ENCODE measurements at regions not wholly inside any gene's neighbourhood (a gene's known extent, or its start where the extent isn't known, plus 50 kb on each side); places are given as distances from the start of the nearest gene placed in this dataset.

- in situ Hi-C loops (cut with HindIII; ENCODE audit: low pct_unique_long_range_greater_than_20kb, low sequenced_read_pairs), result no loop called here
- no peak for DNase-seq (ENCODE audit: low read depth, low spot score)
These were observed 114.7 kb downstream of the KCNF1 start for GRCh38 chr2:11026286-11026921.

- no peak for DNase-seq (ENCODE audit: low read depth, low spot score)
- in situ Hi-C loops (cut with HindIII; ENCODE audit: low pct_unique_long_range_greater_than_20kb, low sequenced_read_pairs), result no loop called here
These were observed 115.5 kb downstream of the KCNF1 start for GRCh38 chr2:11027195-11027594.

GRCh38 chr2:11028407-11028916 lies 116.7 kb downstream of the KCNF1 start:
- DNase-seq (ENCODE audit: low read depth, low spot score), result no peak
- in situ Hi-C loops (cut with HindIII; ENCODE audit: low pct_unique_long_range_greater_than_20kb, low sequenced_read_pairs), result no loop called here

- no peak for DNase-seq (ENCODE audit: low read depth, low spot score)
- in situ Hi-C loops (cut with HindIII; ENCODE audit: low pct_unique_long_range_greater_than_20kb, low sequenced_read_pairs), result no loop called here
These were observed 117.4 kb downstream of the KCNF1 start for GRCh38 chr2:11029136-11029535.

GRCh38 chr2:11030036-11030435 lies 118.3 kb downstream of the KCNF1 start:
- DNase-seq (ENCODE audit: low read depth, low spot score), result no peak

GRCh38 chr2:11030909-11031308 lies 119.2 kb downstream of the KCNF1 start:
- no peak for DNase-seq (ENCODE audit: low read depth, low spot score)
- in situ Hi-C loops (cut with HindIII; ENCODE audit: low pct_unique_long_range_greater_than_20kb, low sequenced_read_pairs), result no loop called here

More at GRCh38 chr2:11030036-11030435, 118.3 kb downstream of the KCNF1 start:
- in situ Hi-C loops (cut with HindIII; ENCODE audit: low pct_unique_long_range_greater_than_20kb, low sequenced_read_pairs), result no loop called here

- no peak for DNase-seq (ENCODE audit: low read depth, low spot score)
- in situ Hi-C loops (cut with HindIII; ENCODE audit: low pct_unique_long_range_greater_than_20kb, low sequenced_read_pairs), result no loop called here
These were observed 120.1 kb downstream of the KCNF1 start for GRCh38 chr2:11031876-11032275.

- in situ Hi-C loops (cut with HindIII; ENCODE audit: low pct_unique_long_range_greater_than_20kb, low sequenced_read_pairs), result no loop called here
- no peak for DNase-seq (ENCODE audit: low read depth, low spot score)
These were observed 120.7 kb downstream of the KCNF1 start for GRCh38 chr2:11032396-11032795.

- DNase-seq (ENCODE audit: low read depth, low spot score), result no peak
- in situ Hi-C loops (cut with HindIII; ENCODE audit: low pct_unique_long_range_greater_than_20kb, low sequenced_read_pairs), result no loop called here
These were observed 121.4 kb downstream of the KCNF1 start for GRCh38 chr2:11033114-11033513.

- in situ Hi-C loops (cut with HindIII; ENCODE audit: low pct_unique_long_range_greater_than_20kb, low sequenced_read_pairs), result no loop called here
- DNase-seq (ENCODE audit: low read depth, low spot score), result no peak
These were observed 116.6 kb upstream of the SLC66A3 start for GRCh38 chr2:11038641-11039040.

GRCh38 chr2:11040992-11041391 lies 114.3 kb upstream of the SLC66A3 start:
- in situ Hi-C loops (cut with HindIII; ENCODE audit: low pct_unique_long_range_greater_than_20kb, low sequenced_read_pairs), result no loop called here
- no peak for DNase-seq (ENCODE audit: low read depth, low spot score)

- in situ Hi-C loops (cut with HindIII; ENCODE audit: low pct_unique_long_range_greater_than_20kb, low sequenced_read_pairs), result no loop called here
- DNase-seq (ENCODE audit: low read depth, low spot score), result no peak
These were observed 112.4 kb upstream of the SLC66A3 start for GRCh38 chr2:11042841-11043240.

GRCh38 chr2:11043245-11043644 lies 112.0 kb upstream of the SLC66A3 start:
- in situ Hi-C loops (cut with HindIII; ENCODE audit: low pct_unique_long_range_greater_than_20kb, low sequenced_read_pairs), result no loop called here

GRCh38 chr2:11044201-11044600 lies 111.1 kb upstream of the SLC66A3 start:
- DNase-seq (ENCODE audit: low read depth, low spot score), result no peak
- in situ Hi-C loops (cut with HindIII; ENCODE audit: low pct_unique_long_range_greater_than_20kb, low sequenced_read_pairs), result no loop called here

More at GRCh38 chr2:11043245-11043644, 112.0 kb upstream of the SLC66A3 start:
- DNase-seq (ENCODE audit: low read depth, low spot score), result no peak

- DNase-seq (ENCODE audit: low read depth, low spot score), result no peak
- in situ Hi-C loops (cut with HindIII; ENCODE audit: low pct_unique_long_range_greater_than_20kb, low sequenced_read_pairs), result no loop called here
These were observed 110.0 kb upstream of the SLC66A3 start for GRCh38 chr2:11045294-11045693.

GRCh38 chr2:11048335-11049008 lies 106.8 kb upstream of the SLC66A3 start:
- in situ Hi-C loops (cut with HindIII; ENCODE audit: low pct_unique_long_range_greater_than_20kb, low sequenced_read_pairs), result no loop called here
- no peak for DNase-seq (ENCODE audit: low read depth, low spot score)

GRCh38 chr2:11050565-11050964 lies 104.7 kb upstream of the SLC66A3 start:
- in situ Hi-C loops (cut with HindIII; ENCODE audit: low pct_unique_long_range_greater_than_20kb, low sequenced_read_pairs), result no loop called here
- no peak for DNase-seq (ENCODE audit: low read depth, low spot score)

- DNase-seq (ENCODE audit: low read depth, low spot score), result no peak
- in situ Hi-C loops (cut with HindIII; ENCODE audit: low pct_unique_long_range_greater_than_20kb, low sequenced_read_pairs), result no loop called here
These were observed 104.0 kb upstream of the SLC66A3 start for GRCh38 chr2:11051280-11051679.

GRCh38 chr2:11053546-11053945 lies 101.7 kb upstream of the SLC66A3 start:
- no peak for DNase-seq (ENCODE audit: low read depth, low spot score)
- in situ Hi-C loops (cut with HindIII; ENCODE audit: low pct_unique_long_range_greater_than_20kb, low sequenced_read_pairs), result no loop called here

Data from SK-MEL-5 (cell line).